ENCODE measurements at regions not wholly inside any gene's neighbourhood (a gene's known extent, or its start where the extent isn't known, plus 50 kb on each side); places are given as distances from the start of the nearest gene placed in this dataset.

GRCh38 chr10:113497198-113497597, 55.7 kb upstream of the HABP2 start:
- TF ChIP-seq CTCF (conservative IDR thresholded peaks at IDR 0.05 in 1 of 2, IDR thresholded peaks at IDR 0.05 in 1 of 2; ENCODE audit: low read depth in 1 of 2, low read length in 2 of 2) (no peak), EZH2 (IDR thresholded peaks at IDR 0.05; ENCODE audit: low read length, missing control alignments) (no peak)

All from fibroblast of lung (primary cell).